Panc1 (cell line): ENCODE measurements at regions not wholly inside any gene's neighbourhood (a gene's known extent, or its start where the extent isn't known, plus 50 kb on each side); places are given as distances from the start of the nearest gene placed in this dataset.

Experiments used
- POLR2AphosphoS5 ChIP-seq: IDR thresholded peaks from 2 replicates; pipeline ENCODE4 v1.6.1; 2012; ENCODE audit warnings: mild to moderate bottlenecking, low read depth, low read length, moderate library complexity
- TCF7L2 ChIP-seq: IDR thresholded peaks from 2 replicates; pipeline ENCODE4 v1.6.1; 2011; ENCODE audit warnings: mild to moderate bottlenecking, low read depth, low read length, inconsistent platforms
- TF ChIP-seq, protein P1 (sequence below): fragments of 450-650 bp; IDR thresholded peaks from 2 replicates; pipeline ENCODE4 v1.5.1; 2017; ENCODE audit warnings: mild to moderate bottlenecking

DNA sequence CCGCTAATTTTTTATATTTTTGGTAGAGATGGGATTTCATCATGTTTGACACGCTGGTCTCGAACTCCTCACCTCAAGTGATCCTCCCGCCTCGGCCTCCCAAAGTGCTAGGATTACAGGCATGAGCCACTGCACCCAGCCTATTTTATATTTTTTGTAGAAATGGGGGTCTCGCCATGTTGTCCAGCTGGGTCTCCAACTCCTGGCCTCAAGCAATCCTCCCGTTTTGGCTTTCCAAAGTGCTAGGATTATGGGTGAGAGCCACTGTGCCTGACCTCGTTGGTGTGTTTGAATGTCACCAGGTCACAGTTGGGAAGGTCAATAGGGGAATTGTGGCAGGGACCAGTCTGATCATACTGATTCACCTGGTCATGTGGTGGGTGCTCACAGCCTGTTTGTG, 56.7 kb upstream of the NKD1 start:
- TF ChIP-seq, protein P1, sequence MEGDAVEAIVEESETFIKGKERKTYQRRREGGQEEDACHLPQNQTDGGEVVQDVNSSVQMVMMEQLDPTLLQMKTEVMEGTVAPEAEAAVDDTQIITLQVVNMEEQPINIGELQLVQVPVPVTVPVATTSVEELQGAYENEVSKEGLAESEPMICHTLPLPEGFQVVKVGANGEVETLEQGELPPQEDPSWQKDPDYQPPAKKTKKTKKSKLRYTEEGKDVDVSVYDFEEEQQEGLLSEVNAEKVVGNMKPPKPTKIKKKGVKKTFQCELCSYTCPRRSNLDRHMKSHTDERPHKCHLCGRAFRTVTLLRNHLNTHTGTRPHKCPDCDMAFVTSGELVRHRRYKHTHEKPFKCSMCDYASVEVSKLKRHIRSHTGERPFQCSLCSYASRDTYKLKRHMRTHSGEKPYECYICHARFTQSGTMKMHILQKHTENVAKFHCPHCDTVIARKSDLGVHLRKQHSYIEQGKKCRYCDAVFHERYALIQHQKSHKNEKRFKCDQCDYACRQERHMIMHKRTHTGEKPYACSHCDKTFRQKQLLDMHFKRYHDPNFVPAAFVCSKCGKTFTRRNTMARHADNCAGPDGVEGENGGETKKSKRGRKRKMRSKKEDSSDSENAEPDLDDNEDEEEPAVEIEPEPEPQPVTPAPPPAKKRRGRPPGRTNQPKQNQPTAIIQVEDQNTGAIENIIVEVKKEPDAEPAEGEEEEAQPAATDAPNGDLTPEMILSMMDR, result no peak
- TF ChIP-seq TCF7L2 (no peak), POLR2AphosphoS5 (no peak)
